Hepatic stellate cell (primary cell): ENCODE measurements at regions not wholly inside any gene's neighbourhood (a gene's known extent, or its start where the extent isn't known, plus 50 kb on each side); places are given as distances from the start of the nearest gene placed in this dataset.

Source experiments
- DNase-seq: peaks from one replicate; pipeline ENCODE4 v3.0.0; 2011; ENCODE audit warnings: low spot score

GRCh38 chr2:126748188-126748760, 92.3 kb downstream of the GYPC start:
- no peak for DNase-seq

- no peak for DNase-seq
These were observed 93.1 kb downstream of the GYPC start for GRCh38 chr2:126748929-126749518.

GRCh38 chr2:126749537-126749936, 93.6 kb downstream of the GYPC start:
- no peak for DNase-seq

GRCh38 chr2:126750506-126750905, 94.5 kb downstream of the GYPC start:
- DNase-seq, result no peak

- no peak for DNase-seq
These were observed 95.5 kb downstream of the GYPC start for GRCh38 chr2:126751477-126751876.

GRCh38 chr2:126752876-126753275, 96.9 kb downstream of the GYPC start:
- no peak for DNase-seq

- no peak for DNase-seq
These were observed 97.7 kb downstream of the GYPC start for GRCh38 chr2:126753501-126754212.

- DNase-seq, result no peak
These were observed 98.5 kb downstream of the GYPC start for GRCh38 chr2:126754240-126755004.

- no peak for DNase-seq
These were observed 100.2 kb downstream of the GYPC start for GRCh38 chr2:126756125-126756524.

GRCh38 chr2:126761256-126761980, 105.5 kb downstream of the GYPC start:
- DNase-seq, result no peak

- no peak for DNase-seq
These were observed 106.3 kb downstream of the GYPC start for GRCh38 chr2:126761981-126762878.

GRCh38 chr2:126764686-126765265, 108.8 kb downstream of the GYPC start:
- DNase-seq, result no peak

GRCh38 chr2:126765395-126765794, 109.4 kb downstream of the GYPC start:
- no peak for DNase-seq

- no peak for DNase-seq
These were observed 110.5 kb downstream of the GYPC start for GRCh38 chr2:126766295-126766968.

GRCh38 chr2:126766969-126767296, 111.0 kb downstream of the GYPC start:
- no peak for DNase-seq

GRCh38 chr2:126769118-126769517, 113.2 kb downstream of the GYPC start:
- DNase-seq, result no peak

- DNase-seq, result no peak
These were observed 114.5 kb downstream of the GYPC start for GRCh38 chr2:126770466-126770865.

- no peak for DNase-seq
These were observed 115.1 kb downstream of the GYPC start for GRCh38 chr2:126771094-126771493.

GRCh38 chr2:126771501-126772195, 115.7 kb downstream of the GYPC start:
- DNase-seq, result no peak

GRCh38 chr2:126774290-126774689, 118.3 kb downstream of the GYPC start:
- DNase-seq, result no peak
